HCT116 (cell line): ENCODE measurements at regions not wholly inside any gene's neighbourhood (a gene's known extent, or its start where the extent isn't known, plus 50 kb on each side); places are given as distances from the start of the nearest gene placed in this dataset.

ENCODE experiments used
- CTCF ChIP-seq, 3 experiments: fragments of 200-600 bp in 1 of 3; sonication (generic) in 1 of 3; IDR thresholded peaks in 2 of 3; conservative IDR thresholded peaks in 1 of 3; 2 replicates each; pipeline ENCODE4 v1.5.1; 2012 to 2017; ENCODE audit warnings: low read depth in 2 of 3, low read length in 2 of 3, antibody characterized with exemption in 1 of 3, borderline replicate concordance in 1 of 3, control low read depth in 1 of 3, mild to moderate bottlenecking in 1 of 3, mixed read lengths in 1 of 3, mixed run types in 1 of 3, moderate library complexity in 1 of 3; ENCODE audit not compliant: insufficient read depth in 1 of 3
- EZH2 ChIP-seq: fragments of 200-600 bp; sonication (generic); IDR thresholded peaks from 2 replicates; pipeline ENCODE4 v1.6.1; 2017; ENCODE audit warnings: antibody characterized with exemption, mixed run types
- FOSL1 ChIP-seq: IDR thresholded peaks from 2 replicates; pipeline ENCODE4 v1.6.1; 2012; ENCODE audit warnings: low read depth
- MAX ChIP-seq: IDR thresholded peaks from 2 replicates; pipeline ENCODE4 v1.6.1; 2012
- POLR2A ChIP-seq: IDR thresholded peaks from 2 replicates; pipeline ENCODE4 v1.7.0; 2011; ENCODE audit warnings: borderline replicate concordance; ENCODE audit not compliant: insufficient read depth, insufficient read length; ENCODE audit errors: extremely low read depth
- POLR2AphosphoS5 ChIP-seq: IDR thresholded peaks from 2 replicates; pipeline ENCODE4 v1.6.1; 2011; ENCODE audit warnings: mild to moderate bottlenecking, low read depth, low read length, moderate library complexity
- ZBTB33 ChIP-seq: IDR thresholded peaks from 2 replicates; pipeline ENCODE4 v1.6.1; 2011; ENCODE audit warnings: mild to moderate bottlenecking, low read length, moderate library complexity; ENCODE audit not compliant: insufficient replicate concordance; ENCODE audit errors: extremely low read depth

GRCh38 chr14:86086962-86087361 is 557.0 kb downstream of the FLRT2 start:
- TF ChIP-seq FOSL1 = no peak
- no peak for TF ChIP-seq CTCF (IDR thresholded peaks at IDR 0.05 in 2 of 3, conservative IDR thresholded peaks at IDR 0.05 in 1 of 3; ENCODE audit: borderline replicate concordance in 1 of 3, insufficient read depth in 1 of 3, low read depth in 2 of 3, low read length in 2 of 3)
- no peak for TF ChIP-seq MAX
- TF ChIP-seq POLR2A = no peak
- TF ChIP-seq EZH2 = no peak
- no peak for TF ChIP-seq ZBTB33
- no peak for TF ChIP-seq POLR2AphosphoS5
